ENCODE measurements at regions not wholly inside any gene's neighbourhood (a gene's known extent, or its start where the extent isn't known, plus 50 kb on each side); places are given as distances from the start of the nearest gene placed in this dataset.

- TF ChIP-seq POLR2A (IDR thresholded peaks at IDR 0.05) (no peak), CTCF (IDR thresholded peaks at IDR 0.05) (no peak)
Measured at GRCh38 chr14:26959437-26959836, 361.6 kb upstream of the NOVA1 start.

Measured in thyroid gland (tissue), 4 donors.